ENCODE measurements at regions not wholly inside any gene's neighbourhood (a gene's known extent, or its start where the extent isn't known, plus 50 kb on each side); places are given as distances from the start of the nearest gene placed in this dataset.
A peak's percentile ranks its signal among the peaks of the same experiment; 100 is the strongest.

GRCh38 chr1:58880592-58880991 lies 96.7 kb upstream of the JUN start:
- H3K4me1 ChIP-seq (ENCODE audit: insufficient read depth, low read length, poor library complexity, severe bottlenecking): peaks cover 16% of the 10 kb centered on the region
- no peak overlapping the region for H3K4me3 ChIP-seq (ENCODE audit: low read depth, low read length, poor library complexity, severe bottlenecking)
- no peak for DNase-seq (ENCODE audit: low spot score)
- no peaks in the 10 kb centered on the region for H3K36me3 ChIP-seq (ENCODE audit: insufficient read depth, low read length, poor library complexity, severe bottlenecking)
- ChIA-PET CTCF (no interaction called here), POLR2A (ENCODE audit: low non-redundant PET) (no interaction called here)
- no peak for TF ChIP-seq CTCF (conservative IDR thresholded peaks at IDR 0.05; ENCODE audit: low read depth, low read length)
- TF ChIP-seq EZH2 (IDR thresholded peaks at IDR 0.05; ENCODE audit: borderline replicate concordance, low read depth, low read length, poor library complexity, severe bottlenecking): no peak
- H3K27me3 ChIP-seq (replicated peaks; ENCODE audit: insufficient read depth, low read depth, low read length, poor library complexity): no peaks in the 10 kb centered on the region
- BruUV-seq (replicated peaks): no TSS peak
- intact Hi-C loops (cut with micrococcal nuclease; ENCODE audit: unreplicated experiment): no loop called here
- no peaks in the 10 kb centered on the region for H3K9me3 ChIP-seq (ENCODE audit: low read depth, low read length, poor library complexity, severe bottlenecking)
- H3K27ac ChIP-seq (ENCODE audit: low read depth, low read length, poor library complexity, severe bottlenecking): no peak overlapping the region

- H3K4me1 ChIP-seq (ENCODE audit: insufficient read depth, low read length, poor library complexity, severe bottlenecking): peaks cover 16% of the 10 kb centered on the region
- ChIA-PET CTCF (no interaction called here), POLR2A (ENCODE audit: low non-redundant PET) (no interaction called here)
- H3K27me3 ChIP-seq (replicated peaks; ENCODE audit: insufficient read depth, low read depth, low read length, poor library complexity): no peaks in the 10 kb centered on the region
- no peak overlapping the region for H3K27ac ChIP-seq (ENCODE audit: low read depth, low read length, poor library complexity, severe bottlenecking)
- H3K36me3 ChIP-seq (ENCODE audit: insufficient read depth, low read length, poor library complexity, severe bottlenecking): no peaks in the 10 kb centered on the region
- H3K9me3 ChIP-seq (ENCODE audit: low read depth, low read length, poor library complexity, severe bottlenecking): no peaks in the 10 kb centered on the region
- no peak for DNase-seq (ENCODE audit: low spot score)
- H3K4me3 ChIP-seq (ENCODE audit: low read depth, low read length, poor library complexity, severe bottlenecking): no peak overlapping the region
- no peak for TF ChIP-seq CTCF (conservative IDR thresholded peaks at IDR 0.05; ENCODE audit: low read depth, low read length)
- no TSS peak for BruUV-seq (replicated peaks)
- intact Hi-C loops (cut with micrococcal nuclease; ENCODE audit: unreplicated experiment): no loop called here
Measured at GRCh38 chr1:58881471-58881994, 97.7 kb upstream of the JUN start.

DNA sequence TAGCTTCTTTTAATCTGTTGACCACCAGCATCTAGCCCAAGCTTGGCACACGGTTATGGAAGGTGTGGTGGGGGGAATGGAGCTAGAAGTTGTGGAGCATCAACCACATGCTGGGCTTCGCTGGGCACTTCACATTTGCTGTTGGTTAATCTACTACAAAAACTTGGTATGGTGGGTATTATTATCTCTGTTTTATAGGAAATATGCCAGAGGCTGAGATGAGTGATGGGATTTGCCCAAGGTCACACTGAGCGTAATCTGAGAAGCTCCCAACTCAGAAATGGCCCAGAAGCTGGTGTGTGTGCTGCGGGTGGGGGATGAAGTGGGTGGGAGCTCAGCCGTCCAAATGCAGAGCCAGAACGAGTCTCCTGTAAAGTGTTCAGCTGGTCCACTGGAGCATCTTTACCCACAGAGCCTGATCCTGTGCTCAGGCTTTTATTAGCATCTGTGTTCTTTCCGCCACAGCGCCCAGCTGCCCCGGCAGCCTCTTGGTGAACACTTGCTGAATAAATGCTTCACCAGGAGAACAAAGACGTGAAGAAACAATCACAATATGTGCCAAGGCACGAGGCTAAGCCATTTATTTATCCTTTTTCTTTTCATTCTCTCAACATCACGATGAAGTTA lies 98.6 kb upstream of the JUN start:
- H3K4me3 ChIP-seq (ENCODE audit: low read depth, low read length, poor library complexity, severe bottlenecking): no peak overlapping the region
- ChIA-PET POLR2A (ENCODE audit: low non-redundant PET) (interaction anchor here (0.6 to 0.7 kb wide), 2 partner anchors 15 to 20 kb away, joined by 4 to 5 read pairs; no protein-coding TSS in a partner anchor), CTCF (no interaction called here)
- no peaks in the 10 kb centered on the region for H3K9me3 ChIP-seq (ENCODE audit: low read depth, low read length, poor library complexity, severe bottlenecking)
- no peaks in the 10 kb centered on the region for H3K27me3 ChIP-seq (replicated peaks; ENCODE audit: insufficient read depth, low read depth, low read length, poor library complexity)
- no peaks in the 10 kb centered on the region for H3K36me3 ChIP-seq (ENCODE audit: insufficient read depth, low read length, poor library complexity, severe bottlenecking)
- peak overlapping the region; percentile 28 for H3K27ac ChIP-seq (ENCODE audit: low read depth, low read length, poor library complexity, severe bottlenecking)
- no TSS peak for BruUV-seq (replicated peaks)
- peaks cover 16% of the 10 kb centered on the region for H3K4me1 ChIP-seq (ENCODE audit: insufficient read depth, low read length, poor library complexity, severe bottlenecking)
- intact Hi-C loops (cut with micrococcal nuclease; ENCODE audit: unreplicated experiment): no loop called here
- TF ChIP-seq EZH2 (IDR thresholded peaks at IDR 0.05; ENCODE audit: borderline replicate concordance, low read depth, low read length, poor library complexity, severe bottlenecking) (no peak), CTCF (conservative IDR thresholded peaks at IDR 0.05; ENCODE audit: low read depth, low read length) (no peak)
- no peak for DNase-seq (ENCODE audit: low spot score)

Measured in A673 (cell line).